ENCODE measurements at regions not wholly inside any gene's neighbourhood (a gene's known extent, or its start where the extent isn't known, plus 50 kb on each side); places are given as distances from the start of the nearest gene placed in this dataset.

DNA sequence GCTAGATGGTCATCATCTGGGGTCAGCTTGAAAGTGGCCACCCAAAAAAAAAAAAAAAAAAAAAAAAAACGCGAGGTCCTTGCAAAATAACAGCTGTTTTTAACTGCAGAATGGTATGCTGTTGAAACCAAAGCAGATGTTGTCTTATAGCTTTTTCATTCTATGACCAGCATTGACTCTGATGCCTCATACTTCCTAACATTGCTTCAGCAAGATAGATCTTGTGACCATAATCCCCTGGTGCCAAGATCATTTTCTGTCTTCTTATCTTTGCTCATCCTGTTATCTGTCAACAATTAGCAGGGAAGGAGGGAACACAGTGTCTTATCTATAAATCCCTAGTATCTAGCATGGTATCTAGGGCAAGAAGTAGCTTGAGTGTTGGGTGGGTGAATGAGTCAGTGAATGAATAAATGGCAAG is 181.5 kb downstream of the PLPP3 start (continued):
- TF ChIP-seq SIRT6 (IDR thresholded peaks at IDR 0.05; ENCODE audit: low read length), result no peak
- TF ChIP-seq TAF7 (optimal IDR thresholded peaks at IDR 0.05; ENCODE audit: borderline replicate concordance, low read depth, low read length), result no peak
- no peak for TF ChIP-seq BCL11A (IDR thresholded peaks at IDR 0.05; ENCODE audit: low read depth in 2 of 2, low read length in 2 of 2)
- no peak for TF ChIP-seq EP300 (IDR thresholded peaks at IDR 0.05; ENCODE audit: borderline replicate concordance in 1 of 2, low read depth in 2 of 2, low read length in 2 of 2)
- no peak for TF ChIP-seq ASH2L (IDR thresholded peaks at IDR 0.05; ENCODE audit: low read length)
- TF ChIP-seq HDAC2 (IDR thresholded peaks at IDR 0.05; ENCODE audit: borderline replicate concordance in 1 of 2, low read depth in 2 of 2, low read length in 2 of 2), result no peak
- TF ChIP-seq RAD21 (IDR thresholded peaks at IDR 0.05 in 1 of 2, conservative IDR thresholded peaks at IDR 0.05 in 1 of 2; ENCODE audit: low read depth in 2 of 2, low read length in 2 of 2), result no peak
